Sigmoid colon (tissue), 6 donors: ENCODE measurements at regions not wholly inside any gene's neighbourhood (a gene's known extent, or its start where the extent isn't known, plus 50 kb on each side); places are given as distances from the start of the nearest gene placed in this dataset.

Experiments
- DNase-seq: peaks from one replicate; pipeline ENCODE4 v3.0.0-alpha.2; 2019
- H3K27ac ChIP-seq, 4 donors: fragments of 200-600 bp; sonication (generic); one replicate each; pipeline ENCODE4 v1.5.1; 2016 to 2019; ENCODE audit warnings: mild to moderate bottlenecking in 1 of 4
- H3K27me3 ChIP-seq, 3 donors: fragments of 200-600 bp; sonication (generic); one replicate each; pipeline ENCODE4 v1.5.1; 2019; ENCODE audit warnings: mild to moderate bottlenecking in 1 of 3
- H3K36me3 ChIP-seq, 4 donors: fragments of 200-600 bp; sonication (generic); one replicate each; pipeline ENCODE4 v1.5.1; 2016 to 2019
- H3K4me1 ChIP-seq, 4 donors: fragments of 200-600 bp; sonication (generic); one replicate each; pipeline ENCODE4 v1.5.1; 2017 to 2019
- H3K4me3 ChIP-seq, 4 donors: fragments of 200-600 bp; sonication (generic); one replicate each; pipeline ENCODE4 v1.5.1; 2017 to 2019; ENCODE audit warnings: mild to moderate bottlenecking in 2 of 4, moderate library complexity in 1 of 4
- H3K9me3 ChIP-seq, 4 donors: fragments of 200-600 bp in 3 of 4; sonication (generic) in 3 of 4; one replicate each; pipeline versions ENCODE4 v1.5.1 to v1.6.1; 2013 to 2019
- CTCF ChIP-seq, 4 experiments: fragments of 450-650 bp in 3 of 4; fragments of 200-600 bp in 1 of 4; IDR thresholded peaks; one replicate each; pipeline ENCODE4 v1.5.1; 2016 to 2019; ENCODE audit warnings: antibody characterized with exemption in 4 of 4, mild to moderate bottlenecking in 3 of 4, moderate library complexity in 2 of 4
- EP300 ChIP-seq, 4 donors: sonication (generic); formaldehyde crosslinking; IDR thresholded peaks; one replicate each; pipeline ENCODE4 v1.6.1; 2017; ENCODE audit warnings: antibody characterized with exemption in 4 of 4
- POLR2A ChIP-seq, 2 donors: fragments of 450-650 bp; IDR thresholded peaks; one replicate each; pipeline ENCODE4 v1.6.1; 2016; ENCODE audit warnings: antibody characterized with exemption in 2 of 2, mild to moderate bottlenecking in 2 of 2, moderate library complexity in 2 of 2
- POLR2AphosphoS5 ChIP-seq, 4 donors: sonication (generic); formaldehyde crosslinking; IDR thresholded peaks; one replicate each; pipeline ENCODE4 v1.6.1; 2017; ENCODE audit warnings: antibody characterized with exemption in 4 of 4
- WGBS, 2 donors: extraction: QIAGEN DNeasy Blood & Tissue Kit; methylation state at CpG; one replicate each; pipeline ENCODE4 v1.1.7; 2013; 5-methylcytosine and 5-hydroxymethylcytosine counted together
- intact Hi-C: fragments of 100-400 bp; cut with DNase I; formaldehyde crosslinking; loops from one replicate; pipeline ENCODE4 v1.15.1; 2023
- donor health status: healthy with polysubstance abuse.
- donor health status: healthy.

- Histone ChIP-seq H3K4me1 (no peaks in the 10 kb centered on the region), H3K36me3 (no peaks in the 10 kb centered on the region), H3K27ac (no peak overlapping the region), H3K4me3 (no peak overlapping the region), H3K27me3 (no peaks in the 10 kb centered on the region), H3K9me3 (no peaks in the 10 kb centered on the region)
- TF ChIP-seq POLR2AphosphoS5 (IDR thresholded peaks at IDR 0.05) (no peak), CTCF (IDR thresholded peaks at IDR 0.05) (no peak), POLR2A (IDR thresholded peaks at IDR 0.05) (no peak), EP300 (IDR thresholded peaks at IDR 0.05) (no peak)
- WGBS, 2 donors = 20 to 44% methylated on average over 3 of the region's 3 CpGs
- DNase-seq = no peak
- intact Hi-C loops = no loop called here
Observed at GRCh38 chr14:28321475-28322244, 444.9 kb upstream of the FOXG1 start.

GRCh38 chr14:28323366-28323765 is 443.2 kb upstream of the FOXG1 start:
- Histone ChIP-seq H3K4me1 (no peaks in the 10 kb centered on the region), H3K36me3 (no peaks in the 10 kb centered on the region), H3K9me3 (no peaks in the 10 kb centered on the region), H3K4me3 (no peak overlapping the region), H3K27me3 (no peaks in the 10 kb centered on the region), H3K27ac (no peak overlapping the region)
- intact Hi-C loops = no loop called here
- no peak for TF ChIP-seq POLR2A (IDR thresholded peaks at IDR 0.05)
- TF ChIP-seq CTCF (IDR thresholded peaks at IDR 0.05) = no peak
- no peak for TF ChIP-seq POLR2AphosphoS5 (IDR thresholded peaks at IDR 0.05)
- no peak for TF ChIP-seq EP300 (IDR thresholded peaks at IDR 0.05)
- DNase-seq = no peak
- WGBS, 2 donors = 64 to 66% methylated on average over 4 of the region's 4 CpGs

- DNase-seq = no peak
- Histone ChIP-seq H3K36me3 (no peaks in the 10 kb centered on the region), H3K4me1 (no peaks in the 10 kb centered on the region), H3K9me3 (no peaks in the 10 kb centered on the region), H3K27ac (no peak overlapping the region), H3K27me3 (no peaks in the 10 kb centered on the region), H3K4me3 (no peak overlapping the region)
- WGBS, 2 donors = 78 to 81% methylated on average over 5 of the region's 5 CpGs
- intact Hi-C loops = no loop called here
- TF ChIP-seq POLR2A (IDR thresholded peaks at IDR 0.05) (no peak), EP300 (IDR thresholded peaks at IDR 0.05) (no peak), CTCF (IDR thresholded peaks at IDR 0.05) (no peak), POLR2AphosphoS5 (IDR thresholded peaks at IDR 0.05) (no peak)
Observed at GRCh38 chr14:28323951-28324741, 442.4 kb upstream of the FOXG1 start.

- H3K4me1 ChIP-seq = no peaks in the 10 kb centered on the region
Observed at GRCh38 chr14:28340816-28341215, 425.8 kb upstream of the FOXG1 start.

More at GRCh38 chr14:28340816-28341215, 425.8 kb upstream of the FOXG1 start:
- Histone ChIP-seq H3K9me3 (no peaks in the 10 kb centered on the region), H3K36me3 (no peaks in the 10 kb centered on the region), H3K27ac (no peak overlapping the region), H3K27me3 (no peaks in the 10 kb centered on the region), H3K4me3 (no peak overlapping the region)
- TF ChIP-seq CTCF (IDR thresholded peaks at IDR 0.05) (no peak), POLR2A (IDR thresholded peaks at IDR 0.05) (no peak), POLR2AphosphoS5 (IDR thresholded peaks at IDR 0.05) (no peak), EP300 (IDR thresholded peaks at IDR 0.05) (no peak)
- intact Hi-C loops = no loop called here
- DNase-seq = no peak
